ENCODE measurements at regions not wholly inside any gene's neighbourhood (a gene's known extent, or its start where the extent isn't known, plus 50 kb on each side); places are given as distances from the start of the nearest gene placed in this dataset.

GRCh38 chr16:73714976-73715375 is 581.6 kb upstream of the PSMD7 start:
- intact Hi-C loops (cut with micrococcal nuclease; ENCODE audit: unreplicated experiment) (no loop called here), in situ Hi-C loops (cut with MboI) (no loop called here)
- Histone ChIP-seq H3K27me3 (replicated peaks in 1 of 2; ENCODE audit: control insufficient read depth in 2 of 2, insufficient read depth in 2 of 2, low read length in 1 of 2) (no peaks in the 10 kb centered on the region), H3K27ac (ENCODE audit: control insufficient read depth, insufficient read depth) (no peak overlapping the region), H3K79me2 (ENCODE audit: control insufficient read depth, insufficient read depth, low read length) (no peaks in the 10 kb centered on the region), H3K4me2 (ENCODE audit: control insufficient read depth, insufficient read depth) (no peak overlapping the region), H3K36me3 (ENCODE audit: control insufficient read depth in 2 of 2, insufficient read depth in 2 of 2, low read length in 1 of 2) (no peaks in the 10 kb centered on the region), H3K9me3 (replicated peaks; ENCODE audit: control insufficient read depth, insufficient read depth, low read length) (no peaks in the 10 kb centered on the region), H2AFZ (ENCODE audit: control insufficient read depth, low read depth, low read length) (no peak overlapping the region), H3K4me3 (no peak overlapping the region), H3K9ac (ENCODE audit: control insufficient read depth, insufficient read depth, low read length) (no peak overlapping the region), H3K4me1 (ENCODE audit: control insufficient read depth, insufficient read depth, low read length) (no peaks in the 10 kb centered on the region; the same call in 1 of the 2 replicates), H4K20me1 (ENCODE audit: control insufficient read depth, insufficient read depth) (no peaks in the 10 kb centered on the region)
- 33% methylated on average over 8 of the region's 8 CpGs for WGBS (ENCODE audit: insufficient coverage, insufficient replicate concordance, low lambda C conversion rate, missing lambda C conversion rate)
- POLR2A ChIA-PET = no interaction called here
- DNase-seq (ENCODE audit: low read depth, low spot score) (no peak), FAIRE-seq (no peak), ATAC-seq (peak; percentile 45)
- CTCF ChIA-PET = no interaction called here
- SMC1A ChIA-PET (ENCODE audit: uncharacterized antibody, unreplicated experiment) = interaction anchor here (0.9 kb wide), 1 partner anchor 8 kb away, joined by 4 read pairs; no protein-coding TSS in a partner anchor
- no TSS peak for BruUV-seq (replicated peaks)
- RAD21 ChIA-PET (ENCODE audit: unreplicated experiment) = interaction anchor here (1.0 to 1.2 kb wide), 2 partner anchors 163 to 179 kb away, joined by 3 to 4 read pairs; no protein-coding TSS in a partner anchor
- TF ChIP-seq SMC3 (IDR thresholded peaks at IDR 0.05; ENCODE audit: borderline replicate concordance, low read length) (no peak), BHLHE40 (IDR thresholded peaks at IDR 0.05; ENCODE audit: borderline replicate concordance in 1 of 2, low read depth in 2 of 2, low read length in 1 of 2) (peak; percentile 16 to 52; a peak in 2 of 4 replicates)

GRCh38 chr16:73713778-73714495 is 582.7 kb upstream of the PSMD7 start:
- H3K27ac ChIP-seq (ENCODE audit: control insufficient read depth, insufficient read depth) = no peak overlapping the region
- RAD21 ChIA-PET (ENCODE audit: unreplicated experiment) = no interaction called here
- no peak for DNase-seq (ENCODE audit: low read depth, low spot score)
- intact Hi-C loops (cut with micrococcal nuclease; ENCODE audit: unreplicated experiment) = no loop called here
- CTCF ChIA-PET = interaction anchor here (0.9 to 1.6 kb wide), 2 partner anchors 8 to 165 kb away, joined by 3 to 5 read pairs; no protein-coding TSS in a partner anchor
- no peaks in the 10 kb centered on the region for H4K20me1 ChIP-seq (ENCODE audit: control insufficient read depth, insufficient read depth)
- H3K79me2 ChIP-seq (ENCODE audit: control insufficient read depth, insufficient read depth, low read length) = no peaks in the 10 kb centered on the region
- FAIRE-seq = no peak
- H3K4me2 ChIP-seq (ENCODE audit: control insufficient read depth, insufficient read depth) = no peak overlapping the region
- H3K36me3 ChIP-seq (ENCODE audit: control insufficient read depth in 2 of 2, insufficient read depth in 2 of 2, low read length in 1 of 2) = no peaks in the 10 kb centered on the region
- no TSS peak for BruUV-seq (replicated peaks)
- WGBS (ENCODE audit: insufficient coverage, insufficient replicate concordance, low lambda C conversion rate, missing lambda C conversion rate) = 72% methylated on average over 12 of the region's 12 CpGs
- no peaks in the 10 kb centered on the region for H3K27me3 ChIP-seq (replicated peaks in 1 of 2; ENCODE audit: control insufficient read depth in 2 of 2, insufficient read depth in 2 of 2, low read length in 1 of 2)
- no peaks in the 10 kb centered on the region; the same call in 1 of the 2 replicates for H3K4me1 ChIP-seq (ENCODE audit: control insufficient read depth, insufficient read depth, low read length)
- no peak for TF ChIP-seq STAT3 (IDR thresholded peaks at IDR 0.05; ENCODE audit: low read depth, low read length)
- peak in 2 of 3 experiments; percentile 10 to 16; a peak in 1 of 6 replicates for TF ChIP-seq CTCF (IDR thresholded peaks at IDR 0.05 in 2 of 3, conservative IDR thresholded peaks at IDR 0.05 in 1 of 3; ENCODE audit: control insufficient read depth in 2 of 3, extremely low read depth in 1 of 3, insufficient read depth in 1 of 3, low read depth in 3 of 3, low read length in 3 of 3)
- no peak for TF ChIP-seq BACH1 (IDR thresholded peaks at IDR 0.05; ENCODE audit: borderline replicate concordance)
- no peak for TF ChIP-seq NFYA (IDR thresholded peaks at IDR 0.05; ENCODE audit: borderline replicate concordance, low read depth, low read length)
- no peak overlapping the region for H3K9ac ChIP-seq (ENCODE audit: control insufficient read depth, insufficient read depth, low read length)
- SMC1A ChIA-PET (ENCODE audit: uncharacterized antibody, unreplicated experiment) = interaction anchor here (0.9 to 1.1 kb wide), 2 partner anchors 10 to 561 kb away, joined by 3 to 4 read pairs; no protein-coding TSS in a partner anchor
- no peak overlapping the region for H3K4me3 ChIP-seq
- no peak overlapping the region for H2AFZ ChIP-seq (ENCODE audit: control insufficient read depth, low read depth, low read length)
- no peak for ATAC-seq
- in situ Hi-C loops (cut with MboI) = no loop called here
- POLR2A ChIA-PET = no interaction called here
- no peaks in the 10 kb centered on the region for H3K9me3 ChIP-seq (replicated peaks; ENCODE audit: control insufficient read depth, insufficient read depth, low read length)
